HG03066 (cell line): ENCODE measurements at regions not wholly inside any gene's neighbourhood (a gene's known extent, or its start where the extent isn't known, plus 50 kb on each side); places are given as distances from the start of the nearest gene placed in this dataset.
A peak's percentile ranks its signal among the peaks of the same experiment; 100 is the strongest.

ENCODE experiments used
- ATAC-seq: cut with Tn5 transposase; IDR thresholded peaks from one replicate; pipeline ENCODE4 v1.9.1; 2021; ENCODE audit warnings: low read depth; ENCODE audit not compliant: unreplicated experiment

DNA sequence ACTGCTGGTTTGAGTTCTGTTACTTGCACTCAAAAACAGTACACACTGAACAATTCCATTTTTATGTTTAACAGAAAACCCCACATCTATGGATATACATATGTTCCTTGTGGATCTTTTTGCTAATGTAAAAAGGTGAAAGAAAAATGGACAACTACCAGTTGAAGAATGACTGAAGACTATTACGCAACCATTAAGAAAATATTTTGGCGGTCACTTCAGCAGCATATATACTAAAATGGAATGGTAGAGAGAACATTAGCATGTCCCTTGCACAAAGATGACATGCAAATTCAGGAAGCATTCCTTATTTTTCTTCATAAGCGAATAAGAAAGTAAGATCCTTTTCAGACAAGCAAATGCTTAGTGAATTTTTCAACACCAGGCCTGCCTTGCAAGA is 84.6 kb upstream of the FMR1 start:
- ATAC-seq, result no peak

DNA sequence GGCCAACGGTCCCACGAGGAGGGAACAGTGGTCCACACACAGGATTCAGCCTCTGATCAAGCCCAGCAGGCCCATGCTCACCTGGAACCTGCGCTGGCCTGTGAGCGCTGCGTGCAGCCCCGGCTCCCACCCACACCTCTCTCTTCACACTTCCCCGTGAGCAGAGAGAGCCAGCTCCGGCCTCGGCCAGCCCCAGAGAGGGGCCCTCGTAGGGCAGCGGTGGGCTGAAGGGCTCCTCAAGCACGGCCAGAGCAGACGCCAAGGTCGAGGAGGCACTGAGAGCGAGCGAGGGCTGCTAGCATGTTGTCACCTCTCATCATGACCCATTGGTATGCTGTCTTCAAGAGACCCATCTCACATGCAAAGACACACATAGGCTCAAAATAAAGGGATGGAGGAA is 83.0 kb upstream of the FMR1 start:
- ATAC-seq, result no peak

DNA sequence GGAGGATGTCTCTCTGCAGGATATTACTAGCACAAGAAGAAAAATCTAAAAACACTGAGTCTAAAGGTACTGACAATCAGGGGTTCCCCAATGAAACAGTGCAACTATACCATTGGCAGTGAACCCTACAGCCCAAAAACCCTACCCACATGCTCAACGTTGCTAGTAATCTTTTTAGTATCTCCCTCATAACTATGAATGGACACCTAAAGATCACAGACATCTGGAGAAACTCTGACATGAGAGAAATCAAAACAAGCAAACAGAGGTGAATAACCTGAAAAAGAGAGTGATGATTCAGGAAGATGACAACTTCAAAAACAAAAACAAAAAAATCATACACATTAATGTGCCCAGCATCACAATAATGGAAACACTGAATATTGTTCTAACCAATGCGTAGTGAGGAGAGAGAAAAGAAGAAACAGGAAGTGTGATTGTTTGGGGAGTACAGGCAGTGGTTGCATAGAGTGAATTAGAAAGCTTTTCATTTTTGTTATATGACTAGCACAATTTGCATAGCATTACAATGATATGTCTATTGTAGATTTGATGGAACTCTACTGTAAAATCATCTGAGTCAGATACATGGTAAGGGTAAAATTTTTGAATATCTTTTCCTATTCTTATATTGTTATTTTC is 78.9 kb upstream of the FMR1 start:
- peak; percentile 72 for ATAC-seq

DNA sequence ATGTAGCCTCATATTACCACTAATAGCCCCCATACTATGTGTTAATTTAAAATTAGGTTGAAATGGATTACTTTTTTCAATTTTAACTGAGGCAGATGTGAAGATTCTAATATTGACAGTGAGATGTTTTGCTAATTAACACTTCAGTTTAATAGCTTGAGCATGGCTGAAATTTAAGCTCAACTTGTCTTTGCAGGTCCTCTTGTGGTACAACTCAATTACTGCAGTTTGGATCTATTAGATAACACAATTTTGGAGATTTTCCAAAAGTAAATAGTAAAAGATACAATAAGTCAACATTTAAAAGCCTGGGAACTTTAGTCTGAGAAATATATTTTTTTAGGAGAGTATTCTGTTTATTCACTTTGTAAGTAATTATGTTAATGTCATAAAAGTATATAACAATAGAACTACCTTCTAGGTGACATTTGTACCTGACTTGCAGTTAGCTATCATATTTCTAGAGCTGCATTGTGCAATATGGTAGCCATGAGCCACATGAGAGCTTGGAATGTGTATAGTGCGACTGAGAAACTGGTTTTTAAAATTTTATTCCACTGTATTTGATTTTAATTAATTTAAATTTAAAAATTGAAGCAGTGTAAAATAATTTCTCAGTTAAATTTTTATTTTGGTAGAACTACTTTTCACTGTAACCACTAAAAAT is 73.1 kb upstream of the FMR1 start:
- ATAC-seq, result no peak

DNA sequence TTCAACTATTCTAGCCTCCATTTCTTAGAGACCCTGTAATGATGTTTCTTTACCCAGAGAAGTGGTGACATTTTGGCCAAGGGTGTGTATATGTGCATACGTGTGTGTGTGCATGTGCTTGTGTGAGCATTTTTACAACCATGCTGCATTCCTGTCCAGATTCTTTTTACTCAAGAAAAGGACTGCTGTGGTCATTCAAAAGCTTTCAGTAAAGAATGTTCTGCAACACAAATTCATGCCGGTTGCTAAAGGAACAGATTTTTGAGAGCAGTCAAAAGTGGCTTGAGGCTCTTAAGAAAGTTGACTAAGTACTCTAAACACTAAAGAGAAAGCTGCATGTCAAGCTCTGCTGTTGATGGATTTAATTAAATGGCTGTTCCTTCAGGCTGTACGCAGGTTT is 65.0 kb upstream of the FMR1 start:
- ATAC-seq, result no peak

DNA sequence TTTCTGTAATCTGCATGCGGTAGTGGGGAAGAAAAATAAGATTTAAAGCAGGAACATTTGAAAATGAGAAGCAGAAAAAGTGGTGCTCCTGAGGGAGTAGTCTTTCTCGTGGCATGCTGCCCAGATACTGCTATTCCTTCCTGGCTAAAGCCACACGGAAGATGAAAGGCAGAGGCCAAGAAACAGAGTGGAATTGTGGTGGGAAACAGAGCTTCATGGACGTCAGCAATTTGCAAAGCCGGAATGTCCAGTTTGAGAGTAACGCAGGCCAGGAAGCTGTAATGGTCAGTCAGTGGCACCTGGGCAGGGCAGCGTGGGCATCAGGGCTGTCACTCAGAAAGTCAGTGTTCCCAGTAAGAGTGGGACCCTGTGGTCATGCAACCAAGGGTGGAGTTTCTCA is 63.7 kb upstream of the FMR1 start:
- ATAC-seq, result no peak

DNA sequence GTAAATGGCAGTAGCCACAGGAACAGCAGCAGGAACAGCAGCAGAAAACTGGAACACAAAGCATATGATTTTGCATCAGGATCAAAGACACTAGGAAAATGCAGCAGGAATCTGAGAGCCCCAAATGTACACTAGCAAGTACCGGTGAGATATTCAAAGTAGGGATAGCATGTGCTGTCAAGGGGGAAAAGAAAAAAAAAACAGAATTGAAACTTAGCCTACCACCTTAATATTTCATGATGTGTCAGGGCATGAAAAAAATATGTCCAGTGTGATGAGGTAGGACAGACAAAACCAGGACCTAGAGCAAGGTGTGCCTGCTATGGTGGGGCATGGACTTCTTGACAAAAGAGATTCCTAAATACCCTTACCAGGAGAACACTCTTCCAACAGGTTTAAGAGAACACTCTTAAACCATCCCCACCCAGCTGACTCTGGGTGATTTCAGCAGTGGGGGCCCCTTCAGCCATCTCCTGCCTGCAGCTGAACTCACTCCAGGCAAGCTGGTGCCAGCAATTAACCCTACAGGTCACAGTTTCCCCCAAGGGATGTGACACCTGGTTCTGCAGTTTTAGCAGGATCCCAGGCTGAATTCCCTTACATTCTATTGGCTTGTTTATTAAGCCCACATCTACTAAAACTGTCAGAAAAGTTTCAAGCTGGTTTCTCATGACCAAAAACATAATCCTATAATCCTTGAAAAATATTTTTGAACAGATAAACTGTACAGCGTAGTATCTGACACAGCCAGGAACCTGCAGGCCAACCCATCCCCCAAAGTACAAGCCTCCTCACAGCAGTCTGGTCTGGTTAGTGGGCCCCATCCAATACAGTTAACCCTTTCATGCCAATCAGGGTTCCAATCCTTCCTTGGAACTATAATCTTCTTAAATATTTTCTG is 62.9 kb upstream of the FMR1 start:
- ATAC-seq, result no peak

DNA sequence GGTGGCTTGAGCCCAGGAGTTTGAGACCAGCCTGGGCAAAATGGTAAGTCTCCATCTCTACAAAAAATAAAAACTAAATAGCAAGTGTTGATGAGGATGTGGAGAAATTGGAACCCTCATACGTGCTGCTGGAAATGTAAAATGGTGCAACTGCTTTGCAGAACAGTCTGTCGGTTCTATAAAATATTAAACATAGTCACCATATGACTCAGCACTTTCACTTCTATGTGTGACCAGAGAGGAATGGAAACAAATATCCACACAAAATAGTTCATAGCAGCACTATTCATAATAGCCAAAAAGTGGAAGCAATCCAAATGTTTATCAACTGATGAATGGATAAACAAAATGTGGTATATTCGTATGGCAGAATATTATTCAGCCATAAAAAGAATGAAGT is 60.8 kb upstream of the FMR1 start:
- ATAC-seq, result peak; percentile 65

DNA sequence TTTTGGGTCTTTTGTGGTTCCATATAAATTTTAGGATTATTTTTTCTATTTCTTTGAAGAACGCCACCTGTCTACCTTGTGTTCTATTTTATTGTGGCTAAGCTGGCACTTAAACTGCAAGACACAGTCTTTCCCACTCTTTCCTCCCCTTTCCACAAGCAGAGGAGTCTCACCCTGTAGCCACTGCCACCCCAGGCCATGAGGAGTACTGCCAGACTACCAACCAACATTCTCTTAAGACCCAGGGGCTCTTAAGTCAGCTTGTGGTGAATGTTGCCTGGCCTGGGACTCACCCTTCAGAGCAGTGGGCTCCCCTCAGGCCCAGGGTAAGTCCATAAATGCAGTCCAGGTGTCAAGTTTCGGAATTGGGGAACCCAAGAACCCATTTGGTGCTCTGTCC is 58.0 kb upstream of the FMR1 start:
- no peak for ATAC-seq

DNA sequence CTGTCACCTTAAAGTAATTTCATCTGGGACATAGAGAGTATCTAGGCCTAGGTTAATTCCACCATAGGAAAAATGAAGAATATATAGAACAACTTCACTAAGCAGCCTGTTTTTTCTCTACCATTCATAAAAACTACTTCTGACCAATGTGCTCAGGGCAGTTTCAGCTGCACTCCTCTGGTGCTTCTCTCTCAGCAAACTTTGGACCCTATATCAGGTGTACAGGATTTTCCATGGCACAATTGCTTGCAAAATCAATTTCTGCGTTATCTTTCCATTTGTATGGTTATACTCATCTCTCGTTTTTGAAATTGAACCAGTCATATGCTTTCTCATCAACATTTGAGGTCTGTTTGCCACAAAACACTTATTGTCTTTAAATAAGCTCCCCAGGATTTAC is 52.1 kb upstream of the FMR1 start:
- no peak for ATAC-seq
